OCI-LY7 (cell line): ENCODE measurements at regions not wholly inside any gene's neighbourhood (a gene's known extent, or its start where the extent isn't known, plus 50 kb on each side); places are given as distances from the start of the nearest gene placed in this dataset.

Experiments used
- EZH2phosphoT487 ChIP-seq: fragments of 200-600 bp; sonication (generic); IDR thresholded peaks from 2 replicates; pipeline ENCODE4 v1.6.1; 2018; ENCODE audit warnings: low read depth, borderline replicate concordance, mild to moderate bottlenecking, mixed run types, antibody characterized with exemption, low read length, moderate library complexity, mixed read lengths
- TF ChIP-seq, protein P1 (sequence below): fragments of 200-600 bp; sonication (generic); conservative IDR thresholded peaks from 2 replicates; pipeline ENCODE4 v1.5.1; 2014; ENCODE audit warnings: mild to moderate bottlenecking, antibody characterized with exemption, low read length, moderate library complexity, mixed read lengths

DNA sequence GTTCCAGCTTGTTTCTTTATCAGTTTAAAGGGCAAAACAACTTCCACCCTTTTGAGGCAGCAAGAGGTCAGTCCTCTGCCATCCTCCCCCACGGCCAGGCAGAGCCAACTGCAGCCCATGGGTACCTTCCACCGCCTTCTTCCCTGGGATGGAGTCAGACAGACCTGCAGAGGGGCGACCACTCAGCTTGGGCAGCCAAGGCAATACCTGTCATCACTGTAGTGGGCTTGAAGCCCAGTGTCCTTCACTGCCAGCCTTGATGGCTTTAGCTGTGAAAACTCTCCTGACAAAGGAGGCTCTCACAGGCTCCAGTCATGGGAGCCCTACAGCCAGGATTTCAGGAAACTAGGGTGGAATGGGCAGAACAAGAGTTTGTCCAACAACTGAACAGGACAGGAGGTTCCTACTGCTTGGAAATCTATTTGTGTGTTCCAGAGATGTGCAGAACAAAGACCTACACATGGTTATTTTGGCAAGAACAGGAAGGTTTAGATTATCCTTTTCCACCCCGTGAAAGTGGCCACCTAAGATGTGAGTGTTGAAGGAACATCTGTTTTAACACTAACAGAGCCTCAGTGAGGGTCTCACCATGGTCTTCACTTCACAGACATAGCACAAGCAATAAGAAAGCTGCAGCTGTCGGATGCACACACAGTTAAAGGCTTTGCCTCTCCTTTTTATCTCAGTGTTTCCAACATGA, 93.9 kb upstream of the RMDN2 start:
- TF ChIP-seq, protein P1, sequence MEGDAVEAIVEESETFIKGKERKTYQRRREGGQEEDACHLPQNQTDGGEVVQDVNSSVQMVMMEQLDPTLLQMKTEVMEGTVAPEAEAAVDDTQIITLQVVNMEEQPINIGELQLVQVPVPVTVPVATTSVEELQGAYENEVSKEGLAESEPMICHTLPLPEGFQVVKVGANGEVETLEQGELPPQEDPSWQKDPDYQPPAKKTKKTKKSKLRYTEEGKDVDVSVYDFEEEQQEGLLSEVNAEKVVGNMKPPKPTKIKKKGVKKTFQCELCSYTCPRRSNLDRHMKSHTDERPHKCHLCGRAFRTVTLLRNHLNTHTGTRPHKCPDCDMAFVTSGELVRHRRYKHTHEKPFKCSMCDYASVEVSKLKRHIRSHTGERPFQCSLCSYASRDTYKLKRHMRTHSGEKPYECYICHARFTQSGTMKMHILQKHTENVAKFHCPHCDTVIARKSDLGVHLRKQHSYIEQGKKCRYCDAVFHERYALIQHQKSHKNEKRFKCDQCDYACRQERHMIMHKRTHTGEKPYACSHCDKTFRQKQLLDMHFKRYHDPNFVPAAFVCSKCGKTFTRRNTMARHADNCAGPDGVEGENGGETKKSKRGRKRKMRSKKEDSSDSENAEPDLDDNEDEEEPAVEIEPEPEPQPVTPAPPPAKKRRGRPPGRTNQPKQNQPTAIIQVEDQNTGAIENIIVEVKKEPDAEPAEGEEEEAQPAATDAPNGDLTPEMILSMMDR: no peak
- no peak for TF ChIP-seq EZH2phosphoT487
